ENCODE measurements at regions not wholly inside any gene's neighbourhood (a gene's known extent, or its start where the extent isn't known, plus 50 kb on each side); places are given as distances from the start of the nearest gene placed in this dataset.

GRCh38 chr20:52295556-52295955, 104.0 kb upstream of the ZFP64 start:
- no TSS peak for BruUV-seq (replicated peaks)
- Histone ChIP-seq H3K36me3 (ENCODE audit: control insufficient read depth, insufficient read depth, low read length) (no peaks in the 10 kb centered on the region), H3K9me3 (ENCODE audit: control insufficient read depth, insufficient read depth, low read depth, low read length) (no peaks in the 10 kb centered on the region), H3K4me1 (ENCODE audit: control insufficient read depth, insufficient read depth, low read length) (no peaks in the 10 kb centered on the region), H3K27ac (ENCODE audit: low read length) (no peak overlapping the region), H3K27me3 (ENCODE audit: control insufficient read depth, insufficient read depth, low read length) (no peaks in the 10 kb centered on the region), H3K4me3 (ENCODE audit: low read depth in 2 of 2, low read length in 2 of 2) (no peak overlapping the region)
- in situ Hi-C loops (cut with HindIII; ENCODE audit: low pct_unique_long_range_greater_than_20kb, low sequenced_read_pairs): no loop called here
- ATAC-seq: no peak
- no peak for DNase-seq (ENCODE audit: low read depth, low spot score)
- POLR2A ChIA-PET: no interaction called here
- CTCF ChIA-PET: no interaction called here
- intact Hi-C loops (cut with micrococcal nuclease; ENCODE audit: unreplicated experiment): no loop called here
- TF ChIP-seq REST (IDR thresholded peaks at IDR 0.05; ENCODE audit: insufficient read depth in 1 of 2, low read depth in 2 of 2, low read length in 1 of 2) (no peak), POLR2AphosphoS5 (IDR thresholded peaks at IDR 0.05; ENCODE audit: low read depth, low read length) (no peak), CTCF (IDR thresholded peaks at IDR 0.05) (no peak), SIN3A (IDR thresholded peaks at IDR 0.05; ENCODE audit: borderline replicate concordance, insufficient read depth, low read depth, low read length) (no peak), TCF7L2 (IDR thresholded peaks at IDR 0.05; ENCODE audit: low read depth, low read length) (no peak)

GRCh38 chr20:52294106-52294628, 102.6 kb upstream of the ZFP64 start:
- ATAC-seq: no peak
- ChIA-PET POLR2A (no interaction called here), CTCF (interaction anchor here (0.7 kb wide), 1 partner anchor 38 kb away, joined by 3 read pairs; no protein-coding TSS in a partner anchor)
- TF ChIP-seq SIN3A (IDR thresholded peaks at IDR 0.05; ENCODE audit: borderline replicate concordance, insufficient read depth, low read depth, low read length) (no peak), TCF7L2 (IDR thresholded peaks at IDR 0.05; ENCODE audit: low read depth, low read length) (no peak), REST (IDR thresholded peaks at IDR 0.05; ENCODE audit: insufficient read depth in 1 of 2, low read depth in 2 of 2, low read length in 1 of 2) (no peak), POLR2AphosphoS5 (IDR thresholded peaks at IDR 0.05; ENCODE audit: low read depth, low read length) (no peak), CTCF (IDR thresholded peaks at IDR 0.05) (no peak)
- no peak overlapping the region for H3K27ac ChIP-seq (ENCODE audit: low read length)
- no peaks in the 10 kb centered on the region for H3K27me3 ChIP-seq (ENCODE audit: control insufficient read depth, insufficient read depth, low read length)
- no TSS peak for BruUV-seq (replicated peaks)
- H3K4me1 ChIP-seq (ENCODE audit: control insufficient read depth, insufficient read depth, low read length): no peaks in the 10 kb centered on the region
- H3K9me3 ChIP-seq (ENCODE audit: control insufficient read depth, insufficient read depth, low read depth, low read length): no peaks in the 10 kb centered on the region
- in situ Hi-C loops (cut with HindIII; ENCODE audit: low pct_unique_long_range_greater_than_20kb, low sequenced_read_pairs): no loop called here
- no peak for DNase-seq (ENCODE audit: low read depth, low spot score)
- no peak overlapping the region for H3K4me3 ChIP-seq (ENCODE audit: low read depth in 2 of 2, low read length in 2 of 2)
- H3K36me3 ChIP-seq (ENCODE audit: control insufficient read depth, insufficient read depth, low read length): no peaks in the 10 kb centered on the region
- intact Hi-C loops (cut with micrococcal nuclease; ENCODE audit: unreplicated experiment): no loop called here
